ENCODE measurements at regions not wholly inside any gene's neighbourhood (a gene's known extent, or its start where the extent isn't known, plus 50 kb on each side); places are given as distances from the start of the nearest gene placed in this dataset.

GRCh38 chr11:86726118-86726753 is 53.8 kb upstream of the ME3 start:
- TF ChIP-seq CREB1 (CRISPR knock-in tag; IDR thresholded peaks at IDR 0.05; ENCODE audit: low read depth) (no peak), POLR2AphosphoS5 (IDR thresholded peaks at IDR 0.05; ENCODE audit: low read depth) (no peak), CTCF (conservative IDR thresholded peaks at IDR 0.05; ENCODE audit: low read depth in 2 of 2) (no peak), NANOG (IDR thresholded peaks at IDR 0.05; ENCODE audit: borderline replicate concordance) (no peak), EZH2phosphoT487 (IDR thresholded peaks at IDR 0.05; ENCODE audit: unreplicated experiment) (no peak), ZNF331 (CRISPR knock-in tag; IDR thresholded peaks at IDR 0.05; ENCODE audit: low read depth) (no peak), EZH2 (IDR thresholded peaks at IDR 0.05; ENCODE audit: low read depth, unreplicated experiment) (no peak), ETS1 (IDR thresholded peaks at IDR 0.05) (no peak), REST (IDR thresholded peaks at IDR 0.05; ENCODE audit: unreplicated experiment) (no peak), JUNB (IDR thresholded peaks at IDR 0.05; ENCODE audit: unreplicated experiment) (no peak), ZNF114 (CRISPR knock-in tag; IDR thresholded peaks at IDR 0.05) (no peak), ZNF462 (CRISPR knock-in tag; IDR thresholded peaks at IDR 0.05) (no peak)

Data from GM23338 (cell line).